Vagina (tissue), 2 donors: ENCODE measurements at regions not wholly inside any gene's neighbourhood (a gene's known extent, or its start where the extent isn't known, plus 50 kb on each side); places are given as distances from the start of the nearest gene placed in this dataset.
"Not testable (repeated sequence)": the region's sequence is repeated elsewhere in the genome, so short reads cannot be mapped to it uniquely, and the experiment has no call there.

ENCODE experiments used
- POLR2A ChIP-seq, 2 donors: fragments of 450-650 bp; IDR thresholded peaks; one replicate each; pipeline ENCODE4 v1.6.1; 2017; ENCODE audit warnings: antibody characterized with exemption in 2 of 2, mild to moderate bottlenecking in 2 of 2, moderate library complexity in 2 of 2
- POLR2AphosphoS5 ChIP-seq, 2 donors: sonication (generic); formaldehyde crosslinking; IDR thresholded peaks; one replicate each; pipeline ENCODE4 v1.9.0; 2017; ENCODE audit warnings: antibody characterized with exemption in 2 of 2, mild to moderate bottlenecking in 2 of 2, low read depth in 1 of 2; ENCODE audit not compliant: insufficient read depth in 1 of 2
- TF ChIP-seq, protein P1 (sequence below), 3 experiments: fragments of 450-650 bp in 2 of 3; fragments of 200-600 bp in 1 of 3; sonication (generic) in 1 of 3; IDR thresholded peaks; one replicate each; pipeline ENCODE4 v1.5.1; 2017 to 2019; ENCODE audit warnings: antibody characterized with exemption in 3 of 3, mild to moderate bottlenecking in 2 of 3, moderate library complexity in 2 of 3

DNA sequence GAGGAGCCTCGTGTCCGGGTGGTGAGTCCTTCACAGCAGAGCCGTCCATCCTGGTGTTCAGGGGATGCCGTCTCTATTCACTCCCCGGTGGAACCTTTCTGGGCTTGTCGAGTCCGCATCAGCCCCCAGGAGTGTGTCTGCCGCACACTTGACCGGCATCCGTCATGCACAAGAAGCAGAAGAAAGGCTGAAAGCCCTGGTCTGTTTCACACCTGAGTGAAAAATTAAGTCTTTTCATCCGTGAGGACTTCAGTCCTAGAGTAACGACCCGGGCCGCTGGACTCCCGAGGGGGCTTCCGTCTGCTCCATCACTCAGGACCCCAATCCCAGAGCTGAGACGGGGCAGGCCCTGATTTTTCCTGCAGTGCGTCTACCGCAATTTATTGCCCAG lies 332.2 kb downstream of the ADGRD1 start:
- TF ChIP-seq, protein P1, sequence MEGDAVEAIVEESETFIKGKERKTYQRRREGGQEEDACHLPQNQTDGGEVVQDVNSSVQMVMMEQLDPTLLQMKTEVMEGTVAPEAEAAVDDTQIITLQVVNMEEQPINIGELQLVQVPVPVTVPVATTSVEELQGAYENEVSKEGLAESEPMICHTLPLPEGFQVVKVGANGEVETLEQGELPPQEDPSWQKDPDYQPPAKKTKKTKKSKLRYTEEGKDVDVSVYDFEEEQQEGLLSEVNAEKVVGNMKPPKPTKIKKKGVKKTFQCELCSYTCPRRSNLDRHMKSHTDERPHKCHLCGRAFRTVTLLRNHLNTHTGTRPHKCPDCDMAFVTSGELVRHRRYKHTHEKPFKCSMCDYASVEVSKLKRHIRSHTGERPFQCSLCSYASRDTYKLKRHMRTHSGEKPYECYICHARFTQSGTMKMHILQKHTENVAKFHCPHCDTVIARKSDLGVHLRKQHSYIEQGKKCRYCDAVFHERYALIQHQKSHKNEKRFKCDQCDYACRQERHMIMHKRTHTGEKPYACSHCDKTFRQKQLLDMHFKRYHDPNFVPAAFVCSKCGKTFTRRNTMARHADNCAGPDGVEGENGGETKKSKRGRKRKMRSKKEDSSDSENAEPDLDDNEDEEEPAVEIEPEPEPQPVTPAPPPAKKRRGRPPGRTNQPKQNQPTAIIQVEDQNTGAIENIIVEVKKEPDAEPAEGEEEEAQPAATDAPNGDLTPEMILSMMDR (IDR thresholded peaks at IDR 0.05): not testable (repeated sequence)
- not testable (repeated sequence) for TF ChIP-seq POLR2AphosphoS5 (IDR thresholded peaks at IDR 0.05; ENCODE audit: insufficient read depth in 1 of 2, low read depth in 1 of 2); POLR2A (IDR thresholded peaks at IDR 0.05)
